ENCODE measurements at regions not wholly inside any gene's neighbourhood (a gene's known extent, or its start where the extent isn't known, plus 50 kb on each side); places are given as distances from the start of the nearest gene placed in this dataset.

- H3F3A ChIP-seq (ENCODE audit: insufficient read depth): no peaks in the 10 kb centered on the region
- no peak overlapping the region for H3K4me2 ChIP-seq (ENCODE audit: low read depth, low read length, poor library complexity, severe bottlenecking)
- no peaks in the 10 kb centered on the region for H3K9me2 ChIP-seq (replicated peaks; ENCODE audit: insufficient read depth, low read length)
- no peaks in the 10 kb centered on the region for H4K20me1 ChIP-seq (ENCODE audit: low read depth, low read length)
- H3K27ac ChIP-seq (ENCODE audit: low read depth, low read length): no peak overlapping the region
- H2AFZ ChIP-seq (ENCODE audit: low read depth, low read length, severe bottlenecking): no peak overlapping the region
- no peak overlapping the region for H3K9ac ChIP-seq (ENCODE audit: low read length)
- TF ChIP-seq EZH2phosphoT487 (conservative IDR thresholded peaks at IDR 0.05; ENCODE audit: low read length): no peak
- no peak for TF ChIP-seq CTCF (IDR thresholded peaks at IDR 0.05; ENCODE audit: insufficient read depth, low read length, poor library complexity, severe bottlenecking)
- no peaks in the 10 kb centered on the region for H3K79me2 ChIP-seq (ENCODE audit: insufficient read depth, low read length)
- no peaks in the 10 kb centered on the region for H3K36me3 ChIP-seq (ENCODE audit: low read length)
- H3K9me3 ChIP-seq (ENCODE audit: insufficient read depth, low read length): no peaks in the 10 kb centered on the region
- no peaks in the 10 kb centered on the region for H3K27me3 ChIP-seq (ENCODE audit: low read length)
- H3K4me3 ChIP-seq (ENCODE audit: insufficient read depth, low read length, poor library complexity, severe bottlenecking): no peak overlapping the region
These were observed 164.8 kb upstream of the ZC3H12A start for GRCh38 chr1:37309574-37309973.

GRCh38 chr1:37310064-37310463, 164.3 kb upstream of the ZC3H12A start:
- no peaks in the 10 kb centered on the region for H3K27me3 ChIP-seq (ENCODE audit: low read length)
- H3K9me2 ChIP-seq (replicated peaks; ENCODE audit: insufficient read depth, low read length): no peaks in the 10 kb centered on the region
- H3K79me2 ChIP-seq (ENCODE audit: insufficient read depth, low read length): no peaks in the 10 kb centered on the region
- H2AFZ ChIP-seq (ENCODE audit: low read depth, low read length, severe bottlenecking): no peak overlapping the region
- H3K9me3 ChIP-seq (ENCODE audit: insufficient read depth, low read length): no peaks in the 10 kb centered on the region
- no peaks in the 10 kb centered on the region for H3F3A ChIP-seq (ENCODE audit: insufficient read depth)
- no peak overlapping the region for H3K4me2 ChIP-seq (ENCODE audit: low read depth, low read length, poor library complexity, severe bottlenecking)
- H3K36me3 ChIP-seq (ENCODE audit: low read length): no peaks in the 10 kb centered on the region
- no peak overlapping the region for H3K9ac ChIP-seq (ENCODE audit: low read length)
- no peaks in the 10 kb centered on the region for H4K20me1 ChIP-seq (ENCODE audit: low read depth, low read length)
- no peak overlapping the region for H3K4me3 ChIP-seq (ENCODE audit: insufficient read depth, low read length, poor library complexity, severe bottlenecking)
- no peak overlapping the region for H3K27ac ChIP-seq (ENCODE audit: low read depth, low read length)
- TF ChIP-seq EZH2phosphoT487 (conservative IDR thresholded peaks at IDR 0.05; ENCODE audit: low read length) (no peak), CTCF (IDR thresholded peaks at IDR 0.05; ENCODE audit: insufficient read depth, low read length, poor library complexity, severe bottlenecking) (no peak)

- H3K4me2 ChIP-seq (ENCODE audit: low read depth, low read length, poor library complexity, severe bottlenecking): no peak overlapping the region
- TF ChIP-seq CTCF (IDR thresholded peaks at IDR 0.05; ENCODE audit: insufficient read depth, low read length, poor library complexity, severe bottlenecking) (no peak), EZH2phosphoT487 (conservative IDR thresholded peaks at IDR 0.05; ENCODE audit: low read length) (no peak)
These were observed 159.0 kb upstream of the ZC3H12A start for GRCh38 chr1:37315371-37315846.

More at GRCh38 chr1:37315371-37315846, 159.0 kb upstream of the ZC3H12A start:
- Histone ChIP-seq H2AFZ (ENCODE audit: low read depth, low read length, severe bottlenecking) (no peak overlapping the region), H4K20me1 (ENCODE audit: low read depth, low read length) (no peaks in the 10 kb centered on the region), H3F3A (ENCODE audit: insufficient read depth) (no peaks in the 10 kb centered on the region), H3K79me2 (ENCODE audit: insufficient read depth, low read length) (no peaks in the 10 kb centered on the region), H3K4me3 (ENCODE audit: insufficient read depth, low read length, poor library complexity, severe bottlenecking) (no peak overlapping the region), H3K27ac (ENCODE audit: low read depth, low read length) (no peak overlapping the region), H3K27me3 (ENCODE audit: low read length) (no peaks in the 10 kb centered on the region), H3K9me2 (replicated peaks; ENCODE audit: insufficient read depth, low read length) (no peaks in the 10 kb centered on the region), H3K9ac (ENCODE audit: low read length) (no peak overlapping the region), H3K9me3 (ENCODE audit: insufficient read depth, low read length) (no peaks in the 10 kb centered on the region), H3K36me3 (ENCODE audit: low read length) (no peaks in the 10 kb centered on the region)

All from SU-DHL-6 (cell line).